SK-N-SH (cell line): ENCODE measurements at regions not wholly inside any gene's neighbourhood (a gene's known extent, or its start where the extent isn't known, plus 50 kb on each side); places are given as distances from the start of the nearest gene placed in this dataset.

Experiments used
- CTCF ChIA-PET: fragments of 300-600, 350-600 bp; formaldehyde crosslinking; extraction: SDS; loops from one replicate; lab custom pipeline; 2021; lab: Yijun Ruan, JAX
- POLR2A ChIA-PET: fragments of 350-600 bp; sonication (Branson Sonifier 250); formaldehyde crosslinking; extraction: SDS; loops from one replicate; lab custom pipeline; 2020; ENCODE audit warnings: antibody characterized with exemption, inconsistent platforms; lab: Yijun Ruan, JAX
- DNase-seq: peaks from one replicate; pipeline ENCODE4 v3.0.0; 2012
- H2AFZ ChIP-seq: fragments of 200-600 bp; sonication (generic); 2 replicates; pipeline ENCODE4 v1.8.1; 2016; ENCODE audit warnings: antibody characterized with exemption, mild to moderate bottlenecking, low read depth
- H3F3A ChIP-seq: fragments of 200-600 bp; sonication (generic); replicated peaks from 2 replicates; pipeline ENCODE3; 2016; ENCODE audit warnings: antibody characterized with exemption, mild to moderate bottlenecking; ENCODE audit not compliant: insufficient read depth
- H3K27ac ChIP-seq, 2 experiments: fragments of 200-500 bp in 1 of 2; fragments of 200-600 bp in 1 of 2; sonication (Bioruptor generic) in 1 of 2; sonication (generic), shearing (Covaris generic) in 1 of 2; 2 replicates each; pipeline versions ENCODE4 v1.5.1 to v1.6.1; 2014 to 2016; ENCODE audit warnings: low read depth in 2 of 2, inconsistent platforms in 1 of 2, low read length in 1 of 2, mild to moderate bottlenecking in 1 of 2, mixed read lengths in 1 of 2
- H3K27me3 ChIP-seq: fragments of 200-600 bp; sonication (generic), shearing (Covaris generic); 2 replicates; pipeline ENCODE4 v1.6.1; 2016; ENCODE audit warnings: mixed run types; ENCODE audit not compliant: insufficient read depth
- H3K36me3 ChIP-seq, 2 experiments: fragments of 200-500 bp in 1 of 2; fragments of 200-600 bp in 1 of 2; sonication (Bioruptor generic) in 1 of 2; sonication (generic) in 1 of 2; replicated peaks in 1 of 2; 2 replicates each; pipeline versions ENCODE3 to v1.5.1; 2014 to 2016; ENCODE audit warnings: low read length in 1 of 2, mild to moderate bottlenecking in 1 of 2; ENCODE audit not compliant: insufficient read depth in 2 of 2, control insufficient read depth in 1 of 2
- H3K4me1 ChIP-seq, 2 experiments: fragments of 200-500 bp in 1 of 2; fragments of 200-600 bp in 1 of 2; sonication (Bioruptor generic) in 1 of 2; sonication (generic), shearing (Covaris generic) in 1 of 2; 2 replicates each; pipeline versions ENCODE4 v1.5.1 to v1.6.1; 2014 to 2016; ENCODE audit warnings: low read depth in 1 of 2, low read length in 1 of 2, mixed run types in 1 of 2; ENCODE audit not compliant: insufficient read depth in 2 of 2, control insufficient read depth in 1 of 2
- H3K4me2 ChIP-seq: fragments of 200-600 bp; sonication (generic), shearing (Covaris generic); 2 replicates; pipeline ENCODE4 v1.6.1; 2017; ENCODE audit warnings: mixed run types
- H3K4me3 ChIP-seq, 2 experiments: fragments of 200-500 bp in 1 of 2; fragments of 200-600 bp in 1 of 2; sonication (Bioruptor generic) in 1 of 2; sonication (generic), shearing (Covaris generic) in 1 of 2; 2 replicates each; pipeline versions ENCODE4 v1.5.1 to v1.8.1; 2014 to 2016; ENCODE audit warnings: low read depth in 2 of 2, inconsistent platforms in 1 of 2, low read length in 1 of 2, mild to moderate bottlenecking in 1 of 2, mixed read lengths in 1 of 2, moderate library complexity in 1 of 2
- H3K79me2 ChIP-seq: fragments of 200-600 bp; sonication (generic); 2 replicates; pipeline ENCODE4 v1.8.1; 2017; ENCODE audit warnings: mild to moderate bottlenecking; ENCODE audit not compliant: insufficient read depth
- H3K9ac ChIP-seq: fragments of 200-600 bp; sonication (generic); 2 replicates; pipeline ENCODE4 v1.6.1; 2017; ENCODE audit warnings: mixed run types
- H3K9me2 ChIP-seq: fragments of 200-600 bp; sonication (generic); 2 replicates; pipeline ENCODE4 v1.6.1; 2017; ENCODE audit warnings: mixed run types
- H3K9me3 ChIP-seq: fragments of 200-600 bp; sonication (generic); 2 replicates; pipeline ENCODE4 v1.6.1; 2017; ENCODE audit warnings: mixed run types, mild to moderate bottlenecking, moderate library complexity
- H4K20me1 ChIP-seq: fragments of 200-600 bp; sonication (generic); 2 replicates; pipeline ENCODE4 v1.6.1; 2017; ENCODE audit warnings: mild to moderate bottlenecking, mixed run types; ENCODE audit not compliant: insufficient read depth
- CHD2 ChIP-seq: fragments of 150-350 bp; IDR thresholded peaks from 2 replicates; pipeline ENCODE4 v1.6.1; 2018; ENCODE audit warnings: low read length; ENCODE audit not compliant: partially characterized antibody
- CTCF ChIP-seq: fragments of 200-600 bp; sonication (generic); IDR thresholded peaks from 2 replicates; pipeline ENCODE4 v1.6.1; 2017; ENCODE audit warnings: antibody characterized with exemption, mild to moderate bottlenecking, moderate library complexity
- ELF1 ChIP-seq: IDR thresholded peaks from 2 replicates; pipeline ENCODE4 v1.4.0; 2012
- EZH2phosphoT487 ChIP-seq: fragments of 200-600 bp; sonication (generic); IDR thresholded peaks from 2 replicates; pipeline ENCODE4 v1.6.1; 2017; ENCODE audit warnings: low read depth, mixed run types, mild to moderate bottlenecking, antibody characterized with exemption, moderate library complexity, borderline replicate concordance
- FOSL2 ChIP-seq: IDR thresholded peaks from 2 replicates; pipeline ENCODE4 v1.4.0; 2012; ENCODE audit warnings: low read depth, mild to moderate bottlenecking, moderate library complexity, borderline replicate concordance
- FOXJ3 ChIP-seq: sonication (generic); formaldehyde crosslinking; IDR thresholded peaks from 2 replicates; pipeline ENCODE4 v1.5.1; 2020; ENCODE audit warnings: mild to moderate bottlenecking, missing genetic modification reagents
- GATA2 ChIP-seq: sonication (generic); formaldehyde crosslinking; IDR thresholded peaks from 2 replicates; pipeline ENCODE4 v1.5.0; 2020; ENCODE audit warnings: mild to moderate bottlenecking, missing genetic modification reagents
- IRF3 ChIP-seq: fragments of 150-350 bp; IDR thresholded peaks from 2 replicates; pipeline ENCODE4 v1.6.1; 2016; ENCODE audit warnings: mild to moderate bottlenecking, low read depth, low read length
- JUND ChIP-seq: IDR thresholded peaks from 2 replicates; pipeline ENCODE4 v1.4.0; 2012
- MXI1 ChIP-seq: IDR thresholded peaks from 2 replicates; pipeline ENCODE4 v1.6.1; 2012; ENCODE audit warnings: mild to moderate bottlenecking, low read depth, low read length, improper control_type of control experiment
- NFIC ChIP-seq: IDR thresholded peaks from 2 replicates; pipeline ENCODE4 v1.4.0; 2012; ENCODE audit warnings: borderline replicate concordance
- PBX3 ChIP-seq: IDR thresholded peaks from 2 replicates; pipeline ENCODE4; 2012
- POLR2AphosphoS5 ChIP-seq: IDR thresholded peaks from 2 replicates; pipeline ENCODE4 v1.6.1; 2012; ENCODE audit warnings: low read depth, low read length
- RCOR1 ChIP-seq: fragments of 150-350 bp; IDR thresholded peaks from 2 replicates; pipeline ENCODE4 v1.6.1; 2017; ENCODE audit warnings: antibody characterized with exemption, low read length
- SMC3 ChIP-seq: IDR thresholded peaks from 2 replicates; pipeline ENCODE4 v1.6.1; 2012; ENCODE audit warnings: low read depth, low read length, improper control_type of control experiment
- TCF12 ChIP-seq: IDR thresholded peaks from 2 replicates; pipeline ENCODE4 v1.4.0; 2012
- TEAD4 ChIP-seq: IDR thresholded peaks from 2 replicates; pipeline ENCODE4 v1.4.0; 2012; ENCODE audit warnings: mild to moderate bottlenecking, borderline replicate concordance; ENCODE audit not compliant: insufficient read depth
- USF2 ChIP-seq: fragments of 150-350 bp; IDR thresholded peaks from 2 replicates; pipeline ENCODE4 v1.6.1; 2017; ENCODE audit warnings: antibody characterized with exemption, low read length, low read depth, borderline replicate concordance
- YY1 ChIP-seq: IDR thresholded peaks from 2 replicates; pipeline ENCODE4 v1.4.0; 2012; ENCODE audit warnings: low read depth, mild to moderate bottlenecking
- WGBS: methylation state at CpG from one replicate; pipeline ENCODE4 v1.1.6; 2017; ENCODE audit warnings: low lambda C conversion rate; 5-methylcytosine and 5-hydroxymethylcytosine counted together

- TF ChIP-seq SMC3 (no peak), ELF1 (no peak), GATA2 (CRISPR knock-in tag) (no peak), EZH2phosphoT487 (no peak), FOXJ3 (no peak), TCF12 (no peak), PBX3 (no peak), TEAD4 (no peak)
Measured at GRCh38 chr18:56210520-56210919, 427.9 kb downstream of the TXNL1 start (continued).

GRCh38 chr18:56207989-56208388, 430.4 kb downstream of the TXNL1 start:
- no peak overlapping the region for H3K4me2 ChIP-seq
- H4K20me1 ChIP-seq: no peaks in the 10 kb centered on the region
- CTCF ChIA-PET: no interaction called here
- H3K9me3 ChIP-seq: no peaks in the 10 kb centered on the region
- H3K36me3 ChIP-seq: no peaks in the 10 kb centered on the region
- TF ChIP-seq CHD2 (no peak), IRF3 (no peak), POLR2AphosphoS5 (no peak), MXI1 (no peak), USF2 (no peak)
- H3K79me2 ChIP-seq: no peaks in the 10 kb centered on the region
- POLR2A ChIA-PET: no interaction called here
- H3K9me2 ChIP-seq: no peaks in the 10 kb centered on the region
- DNase-seq: no peak
- no peaks in the 10 kb centered on the region for H3K27me3 ChIP-seq
- no peaks in the 10 kb centered on the region for H3F3A ChIP-seq
- WGBS: 82% methylated on average over 6 of the region's 6 CpGs
- H3K4me3 ChIP-seq: no peak overlapping the region
- H3K9ac ChIP-seq: no peak overlapping the region
- no peaks in the 10 kb centered on the region for H3K4me1 ChIP-seq
- no peak overlapping the region for H2AFZ ChIP-seq
- H3K27ac ChIP-seq: no peak overlapping the region

- no peaks in the 10 kb centered on the region for H4K20me1 ChIP-seq
- H3K36me3 ChIP-seq: no peaks in the 10 kb centered on the region
- H3K27ac ChIP-seq: no peak overlapping the region
- no peak overlapping the region for H3K9ac ChIP-seq
- ChIA-PET CTCF (interaction anchor here (1.4 kb wide), 1 partner anchor 9 kb away, joined by 3 read pairs; no protein-coding TSS in a partner anchor), POLR2A (no interaction called here)
- H3K4me3 ChIP-seq: no peak overlapping the region
- H3K4me2 ChIP-seq: no peak overlapping the region
- peaks cover 8% of the 10 kb centered on the region for H3F3A ChIP-seq
- no peak overlapping the region for H2AFZ ChIP-seq
- no peak for DNase-seq
- H3K79me2 ChIP-seq: no peaks in the 10 kb centered on the region
- H3K27me3 ChIP-seq: no peaks in the 10 kb centered on the region
- no peaks in the 10 kb centered on the region for H3K9me3 ChIP-seq
- H3K9me2 ChIP-seq: no peaks in the 10 kb centered on the region
- H3K4me1 ChIP-seq: no peaks in the 10 kb centered on the region
- no peak for TF ChIP-seq JUND
- no peak for TF ChIP-seq YY1
- no peak for TF ChIP-seq MXI1
- TF ChIP-seq CTCF: no peak
- no peak for TF ChIP-seq NFIC
- TF ChIP-seq PBX3: no peak
- TF ChIP-seq SMC3: no peak
- TF ChIP-seq IRF3: no peak
- TF ChIP-seq GATA2 (CRISPR knock-in tag): no peak
- TF ChIP-seq EZH2phosphoT487: no peak
- TF ChIP-seq ELF1: no peak
- TF ChIP-seq FOXJ3: no peak
- TF ChIP-seq FOSL2: no peak
- TF ChIP-seq RCOR1: no peak
Measured at GRCh38 chr18:56204052-56204451, 434.3 kb downstream of the TXNL1 start.
